Gastroesophageal sphincter (tissue), 4 donors: ENCODE measurements at regions not wholly inside any gene's neighbourhood (a gene's known extent, or its start where the extent isn't known, plus 50 kb on each side); places are given as distances from the start of the nearest gene placed in this dataset.

Source experiments
- ATAC-seq: fragments of 150-250 bp; one replicate; pipeline ENCODE4 v1.9.1; 2016; ENCODE audit warnings: mild to moderate bottlenecking, moderate library complexity
- H3K27ac ChIP-seq, 4 donors: fragments of 200-600 bp; sonication (generic) in 3 of 4; 1 replicate in 3 of 4; 2 replicates in 1 of 4; pipeline ENCODE4 v1.5.1; 2016 to 2019
- H3K27me3 ChIP-seq: fragments of 200-600 bp; sonication (generic); one replicate; pipeline ENCODE4 v1.5.1; 2019
- H3K36me3 ChIP-seq, 2 donors: fragments of 200-600 bp; sonication (generic); one replicate each; pipeline ENCODE4 v1.5.1; 2019; ENCODE audit warnings: control low read depth in 1 of 2
- H3K4me1 ChIP-seq, 3 donors: fragments of 200-600 bp; sonication (generic); 1 replicate in 2 of 3; 2 replicates in 1 of 3; pipeline ENCODE4 v1.5.1; 2016 to 2019; ENCODE audit warnings: control low read depth in 2 of 3
- H3K4me3 ChIP-seq, 2 donors: fragments of 200-600 bp; sonication (generic); one replicate each; pipeline ENCODE4 v1.5.1; 2019; ENCODE audit warnings: mild to moderate bottlenecking in 1 of 2, moderate library complexity in 1 of 2
- H3K9me3 ChIP-seq, 3 donors: fragments of 200-600 bp; sonication (generic); one replicate each; pipeline ENCODE4 v1.5.1; 2017 to 2019; ENCODE audit warnings: control low read depth in 2 of 3
- CTCF ChIP-seq, 4 experiments: fragments of 200-600 bp in 2 of 4; fragments of 450-650 bp in 2 of 4; sonication (generic) in 1 of 4; IDR thresholded peaks; one replicate each; pipeline ENCODE4 v1.5.1; 2017 to 2019; ENCODE audit warnings: antibody characterized with exemption in 4 of 4, mild to moderate bottlenecking in 2 of 4, moderate library complexity in 2 of 4
- EP300 ChIP-seq: sonication (generic); formaldehyde crosslinking; IDR thresholded peaks from one replicate; pipeline ENCODE4 v1.6.1; 2017; ENCODE audit warnings: antibody characterized with exemption, mild to moderate bottlenecking
- POLR2A ChIP-seq, 2 donors: fragments of 450-650 bp; IDR thresholded peaks; one replicate each; pipeline ENCODE4 v1.6.1; 2017; ENCODE audit warnings: antibody characterized with exemption in 2 of 2, mild to moderate bottlenecking in 2 of 2, moderate library complexity in 1 of 2
- POLR2AphosphoS5 ChIP-seq: sonication (generic); formaldehyde crosslinking; IDR thresholded peaks from one replicate; pipeline ENCODE4 v1.6.1; 2017; ENCODE audit warnings: antibody characterized with exemption
- WGBS, 2 donors: methylation state at CpG; one replicate each; pipeline ENCODE4 v1.1.5; 2018; ENCODE audit warnings: low coverage in 1 of 2; 5-methylcytosine and 5-hydroxymethylcytosine counted together

- H3K36me3 ChIP-seq, result no peaks in the 10 kb centered on the region
- ATAC-seq, result no peak
- H3K4me3 ChIP-seq, result no peak overlapping the region
- no peaks in the 10 kb centered on the region for H3K9me3 ChIP-seq
- no peaks in the 10 kb centered on the region for H3K4me1 ChIP-seq
- WGBS, 2 donors, result 70 to 76% methylated on average over 9 of the region's 9 CpGs
- TF ChIP-seq POLR2A (IDR thresholded peaks at IDR 0.05) (no peak), EP300 (no peak), POLR2AphosphoS5 (no peak), CTCF (IDR thresholded peaks at IDR 0.05) (no peak)
- no peaks in the 10 kb centered on the region for H3K27me3 ChIP-seq
- no peak overlapping the region for H3K27ac ChIP-seq
These were observed 99.3 kb downstream of the COPS8 start for GRCh38 chr2:237184919-237185552.

GRCh38 chr2:237185553-237185925, 99.8 kb downstream of the COPS8 start:
- no peak overlapping the region for H3K27ac ChIP-seq
- no peak overlapping the region for H3K4me3 ChIP-seq
- H3K4me1 ChIP-seq, result no peaks in the 10 kb centered on the region
- no peaks in the 10 kb centered on the region for H3K36me3 ChIP-seq
- no peaks in the 10 kb centered on the region for H3K9me3 ChIP-seq
- 83 to 97% methylated on average over 7 of the region's 7 CpGs for WGBS, 2 donors
- ATAC-seq, result no peak
- no peaks in the 10 kb centered on the region for H3K27me3 ChIP-seq
- TF ChIP-seq POLR2A (IDR thresholded peaks at IDR 0.05) (no peak), EP300 (no peak), CTCF (IDR thresholded peaks at IDR 0.05) (no peak), POLR2AphosphoS5 (no peak)

GRCh38 chr2:237189799-237190198, 104.1 kb downstream of the COPS8 start:
- TF ChIP-seq EP300, result no peak
- TF ChIP-seq POLR2AphosphoS5, result no peak
- TF ChIP-seq POLR2A (IDR thresholded peaks at IDR 0.05), result no peak
- TF ChIP-seq CTCF (IDR thresholded peaks at IDR 0.05), result no peak
- H3K27me3 ChIP-seq, result no peaks in the 10 kb centered on the region
- no peak overlapping the region for H3K27ac ChIP-seq
- ATAC-seq, result no peak
- no peaks in the 10 kb centered on the region for H3K36me3 ChIP-seq
- 76 to 83% methylated on average over 4 to 5 of the region's 5 CpGs for WGBS, 2 donors
- H3K9me3 ChIP-seq, result no peaks in the 10 kb centered on the region
- peaks cover 0 to 5% (median 0%) of the 10 kb centered on the region in 3 donors for H3K4me1 ChIP-seq
- H3K4me3 ChIP-seq, result no peak overlapping the region

GRCh38 chr2:237190966-237191713, 105.5 kb downstream of the COPS8 start:
- Histone ChIP-seq H3K4me1 (peaks cover 0 to 15% (median 0%) of the 10 kb centered on the region in 3 donors), H3K9me3 (no peaks in the 10 kb centered on the region), H3K27me3 (no peaks in the 10 kb centered on the region), H3K4me3 (no peak overlapping the region), H3K36me3 (no peaks in the 10 kb centered on the region), H3K27ac (peak overlapping the region in 3 of 4 donors; percentile 44 to 65 (median 50))
- 57 to 68% methylated on average over 6 to 7 of the region's 7 CpGs for WGBS, 2 donors
- peak; percentile 48 for ATAC-seq
- no peak for TF ChIP-seq EP300
- TF ChIP-seq POLR2AphosphoS5, result no peak
- TF ChIP-seq POLR2A (IDR thresholded peaks at IDR 0.05), result no peak
- no peak for TF ChIP-seq CTCF (IDR thresholded peaks at IDR 0.05)

GRCh38 chr2:237191714-237192081, 106.0 kb downstream of the COPS8 start:
- no peaks in the 10 kb centered on the region for H3K27me3 ChIP-seq
- ATAC-seq, result peak; percentile 34
- peak overlapping the region in 3 of 4 donors; percentile 44 to 65 (median 50) for H3K27ac ChIP-seq
- H3K9me3 ChIP-seq, result no peaks in the 10 kb centered on the region
- peaks cover 0 to 21% (median 3%) of the 10 kb centered on the region in 3 donors for H3K4me1 ChIP-seq
- 55 to 70% methylated on average over 2 to 3 of the region's 8 CpGs for WGBS, 2 donors
- H3K4me3 ChIP-seq, result no peak overlapping the region
- TF ChIP-seq POLR2A (IDR thresholded peaks at IDR 0.05) (no peak), EP300 (no peak), CTCF (IDR thresholded peaks at IDR 0.05) (no peak), POLR2AphosphoS5 (no peak)
- no peaks in the 10 kb centered on the region for H3K36me3 ChIP-seq
